Natural killer cell (primary cell): ENCODE measurements at regions not wholly inside any gene's neighbourhood (a gene's known extent, or its start where the extent isn't known, plus 50 kb on each side); places are given as distances from the start of the nearest gene placed in this dataset.
"Not testable (repeated sequence)": the region's sequence is repeated elsewhere in the genome, so short reads cannot be mapped to it uniquely, and the experiment has no call there.

Experiments
- ATAC-seq, 3 donors: fragments of 150-1000 bp in 2 of 3; fragments of 200-7000 bp in 1 of 3; cut with Tn5 transposase; 1 replicate in 1 of 3; 2 replicates in 2 of 3; pipeline ENCODE4 v1.10.0; 2021; ENCODE audit warnings: mild to moderate bottlenecking in 2 of 3, moderate library complexity in 2 of 3
- DNase-seq, 2 donors: peaks; one replicate each; pipeline versions ENCODE4 v3.0.0 to v3.0.0-alpha.2; 2013 to 2021; ENCODE audit warnings: mixed read lengths in 1 of 2
- H3K27ac ChIP-seq: one replicate; pipeline ENCODE4 v1.5.1; 2013; ENCODE audit warnings: mild to moderate bottlenecking, low read length
- H3K27me3 ChIP-seq: one replicate; pipeline ENCODE4 v1.6.1; 2013; ENCODE audit warnings: low read length; ENCODE audit not compliant: control insufficient read depth, insufficient read depth
- H3K36me3 ChIP-seq: one replicate; pipeline ENCODE4 v1.6.1; 2013; ENCODE audit warnings: low read length; ENCODE audit not compliant: control insufficient read depth, insufficient read depth
- H3K4me1 ChIP-seq: one replicate; pipeline ENCODE4 v1.6.1; 2013; ENCODE audit warnings: low read length; ENCODE audit not compliant: control insufficient read depth, insufficient read depth
- H3K4me3 ChIP-seq: one replicate; pipeline ENCODE4 v1.5.1; 2013; ENCODE audit warnings: low read length
- H3K9me3 ChIP-seq: one replicate; pipeline ENCODE4 v1.6.1; 2013; ENCODE audit warnings: low read length; ENCODE audit not compliant: control insufficient read depth, insufficient read depth
- H3K27ac Mint-ChIP-seq, 2 donors: one replicate each; pipeline ENCODE4 v1.8.0; 2022; ENCODE audit warnings: mild to moderate bottlenecking in 2 of 2, mixed read lengths in 2 of 2, moderate library complexity in 1 of 2
- H3K27me3 Mint-ChIP-seq, 2 donors: one replicate each; pipeline ENCODE4 v1.8.0; 2022; ENCODE audit warnings: low read depth in 2 of 2, mixed read lengths in 2 of 2
- H3K36me3 Mint-ChIP-seq: one replicate; pipeline ENCODE4 v1.8.0; 2022; ENCODE audit warnings: mixed read lengths
- H3K4me1 Mint-ChIP-seq, 2 donors: one replicate each; pipeline ENCODE4 v1.8.0; 2022; ENCODE audit warnings: mixed read lengths in 2 of 2
- H3K4me3 Mint-ChIP-seq: one replicate; pipeline ENCODE4 v1.8.0; 2022; ENCODE audit warnings: mild to moderate bottlenecking, moderate library complexity, mixed read lengths
- H3K9me3 Mint-ChIP-seq, 2 donors: one replicate each; pipeline ENCODE4 v1.8.0; 2022; ENCODE audit warnings: mixed read lengths in 2 of 2
- WGBS: methylation state at CpG from one replicate; pipeline ENCODE4 v1.1.7; 2013; ENCODE audit warnings: missing lambda C conversion rate; ENCODE audit not compliant: insufficient coverage; 5-methylcytosine and 5-hydroxymethylcytosine counted together
- intact Hi-C: fragments of 100-400 bp; cut with micrococcal nuclease; formaldehyde crosslinking; loops from one replicate; pipeline ENCODE4 v1.14.2; 2022
- TF ChIP-seq, protein P1 (sequence below): fragments of 200-600 bp; IDR thresholded peaks from one replicate; pipeline ENCODE4 v1.8.0; 2022; ENCODE audit warnings: antibody characterized with exemption

DNA sequence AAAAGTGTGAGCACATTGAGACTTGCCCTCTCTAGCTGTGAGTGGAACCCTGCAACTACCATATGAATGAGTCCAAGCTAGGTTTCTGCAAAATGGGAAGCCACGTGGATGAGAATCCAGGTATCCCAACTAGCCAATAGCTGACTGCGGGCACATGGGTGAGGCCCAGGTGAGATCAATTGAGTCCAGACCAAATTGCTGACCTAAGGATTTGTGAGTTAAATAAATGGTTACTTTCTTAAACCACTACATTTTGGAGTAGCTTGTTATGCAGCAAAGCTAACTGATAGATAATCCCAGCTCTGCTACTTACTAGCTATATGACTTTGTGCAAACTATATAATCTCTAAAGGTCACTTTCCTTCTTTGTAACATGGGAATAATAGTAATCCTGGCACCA, 150.3 kb upstream of the LCORL start:
- 78% methylated on average over 2 of the region's 2 CpGs for WGBS
- no peak overlapping the region for H3K4me3 Mint-ChIP-seq
- intact Hi-C loops, result no loop called here

DNA sequence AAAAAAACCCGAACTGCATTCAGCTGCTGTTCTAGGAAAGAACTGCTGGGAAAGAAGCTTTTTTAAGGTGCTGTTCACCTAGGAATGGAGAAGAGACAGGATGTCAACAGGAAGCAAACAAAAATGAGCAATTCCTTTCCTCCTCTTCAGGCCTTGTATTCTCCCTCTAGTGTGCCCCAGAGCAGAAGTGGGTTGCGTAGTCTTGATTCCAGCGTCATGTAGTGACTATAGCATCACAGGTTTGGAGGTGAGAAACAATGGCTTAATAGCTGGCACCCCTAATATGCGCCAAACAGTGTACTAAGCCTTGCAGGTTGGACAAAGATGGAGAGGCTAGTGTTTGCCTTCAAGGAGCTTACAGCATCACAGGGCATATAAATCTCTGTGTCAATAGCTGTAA, 146.3 kb upstream of the LCORL start:
- Histone ChIP-seq H3K27me3 (no peaks in the 10 kb centered on the region), H3K4me3 (no peak overlapping the region), H3K4me1 (no peaks in the 10 kb centered on the region), H3K9me3 (no peaks in the 10 kb centered on the region), H3K36me3 (no peaks in the 10 kb centered on the region), H3K27ac (no peak overlapping the region)
- 90% methylated on average over 4 of the region's 4 CpGs for WGBS
- no peaks in the 10 kb centered on the region for H3K4me1 Mint-ChIP-seq
- H3K4me3 Mint-ChIP-seq, result no peak overlapping the region
- no peaks in the 10 kb centered on the region for H3K36me3 Mint-ChIP-seq
- H3K9me3 Mint-ChIP-seq, result peaks cover 3 to 5% of the 10 kb centered on the region in 2 donors
- intact Hi-C loops, result no loop called here
- H3K27ac Mint-ChIP-seq, result no peak overlapping the region
- TF ChIP-seq, protein P1, sequence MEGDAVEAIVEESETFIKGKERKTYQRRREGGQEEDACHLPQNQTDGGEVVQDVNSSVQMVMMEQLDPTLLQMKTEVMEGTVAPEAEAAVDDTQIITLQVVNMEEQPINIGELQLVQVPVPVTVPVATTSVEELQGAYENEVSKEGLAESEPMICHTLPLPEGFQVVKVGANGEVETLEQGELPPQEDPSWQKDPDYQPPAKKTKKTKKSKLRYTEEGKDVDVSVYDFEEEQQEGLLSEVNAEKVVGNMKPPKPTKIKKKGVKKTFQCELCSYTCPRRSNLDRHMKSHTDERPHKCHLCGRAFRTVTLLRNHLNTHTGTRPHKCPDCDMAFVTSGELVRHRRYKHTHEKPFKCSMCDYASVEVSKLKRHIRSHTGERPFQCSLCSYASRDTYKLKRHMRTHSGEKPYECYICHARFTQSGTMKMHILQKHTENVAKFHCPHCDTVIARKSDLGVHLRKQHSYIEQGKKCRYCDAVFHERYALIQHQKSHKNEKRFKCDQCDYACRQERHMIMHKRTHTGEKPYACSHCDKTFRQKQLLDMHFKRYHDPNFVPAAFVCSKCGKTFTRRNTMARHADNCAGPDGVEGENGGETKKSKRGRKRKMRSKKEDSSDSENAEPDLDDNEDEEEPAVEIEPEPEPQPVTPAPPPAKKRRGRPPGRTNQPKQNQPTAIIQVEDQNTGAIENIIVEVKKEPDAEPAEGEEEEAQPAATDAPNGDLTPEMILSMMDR, result no peak
- H3K27me3 Mint-ChIP-seq, result peaks cover 3 to 7% of the 10 kb centered on the region in 2 donors
- no peak for ATAC-seq
- DNase-seq, result no peak

More for the DNA sequence above, 150.3 kb upstream of the LCORL start:
- Histone ChIP-seq H3K36me3 (no peaks in the 10 kb centered on the region), H3K9me3 (no peaks in the 10 kb centered on the region), H3K27me3 (no peaks in the 10 kb centered on the region), H3K27ac (no peak overlapping the region), H3K4me3 (no peak overlapping the region), H3K4me1 (no peaks in the 10 kb centered on the region)
- Mint-ChIP-seq H3K4me1 (no peaks in the 10 kb centered on the region), H3K27me3 (peaks cover 0 to 7% of the 10 kb centered on the region in 2 donors), H3K27ac (no peak overlapping the region), H3K36me3 (no peaks in the 10 kb centered on the region), H3K9me3 (peaks cover 0 to 3% of the 10 kb centered on the region in 2 donors)
- TF ChIP-seq, protein P1, result no peak
- ATAC-seq (no peak), DNase-seq (no peak)

DNA sequence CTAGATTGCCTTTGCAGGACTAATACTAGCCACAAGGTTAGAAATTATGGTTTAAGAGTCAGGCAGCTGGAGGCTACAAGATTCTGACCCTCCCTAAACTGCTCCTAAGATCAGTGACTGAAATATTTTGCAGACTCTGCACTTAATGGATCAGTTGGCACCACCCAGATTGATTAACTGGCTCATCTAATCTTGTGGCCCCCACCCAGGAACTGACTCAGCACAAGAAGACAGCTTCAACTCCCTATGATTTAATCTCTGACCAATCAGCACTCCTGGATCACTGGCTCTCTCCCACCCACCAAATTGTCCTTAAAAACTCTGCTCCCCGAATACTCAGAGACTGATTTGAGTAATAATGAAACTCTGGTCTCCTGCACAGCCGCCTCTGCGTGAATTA, 145.4 kb upstream of the LCORL start:
- Mint-ChIP-seq H3K4me3 (no peak overlapping the region), H3K36me3 (no peaks in the 10 kb centered on the region), H3K4me1 (no peaks in the 10 kb centered on the region), H3K27ac (no peak overlapping the region), H3K27me3 (peaks cover 3 to 7% of the 10 kb centered on the region in 2 donors), H3K9me3 (peaks cover 3 to 6% of the 10 kb centered on the region in 2 donors)
- H3K4me1 ChIP-seq, result no peaks in the 10 kb centered on the region
- H3K9me3 ChIP-seq, result no peaks in the 10 kb centered on the region
- no peaks in the 10 kb centered on the region for H3K27me3 ChIP-seq
- intact Hi-C loops, result no loop called here
- no peak overlapping the region for H3K4me3 ChIP-seq
- TF ChIP-seq, protein P1, result no peak
- WGBS, result 81% methylated on average over 3 of the region's 3 CpGs
- DNase-seq (no peak), ATAC-seq (no peak)
- no peaks in the 10 kb centered on the region for H3K36me3 ChIP-seq
- no peak overlapping the region for H3K27ac ChIP-seq

DNA sequence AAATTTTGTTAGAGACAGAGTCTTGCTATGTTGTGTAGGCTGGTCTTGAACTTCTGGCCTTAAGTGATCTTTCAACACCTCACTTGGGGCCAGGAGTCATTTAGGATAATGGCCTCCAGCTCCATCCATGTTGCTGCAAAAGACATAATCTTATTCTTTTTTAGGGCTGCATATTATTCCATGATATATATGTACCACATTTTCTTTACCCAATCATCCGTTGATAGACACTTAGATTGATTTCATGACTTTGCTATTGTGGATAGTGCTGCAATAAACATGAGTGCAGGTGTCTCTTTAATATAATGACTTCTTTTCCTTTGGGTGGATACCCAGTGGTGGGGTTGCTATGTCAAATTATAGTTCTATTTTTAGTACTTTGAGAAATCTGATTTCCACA, 140.9 kb upstream of the LCORL start:
- ATAC-seq (no peak), DNase-seq (no peak)
- H3K36me3 Mint-ChIP-seq, result no peaks in the 10 kb centered on the region
- H3K9me3 Mint-ChIP-seq, result peaks cover 3 to 4% of the 10 kb centered on the region in 2 donors
- no CpG with 5 or more reads among the region's 1 CpG for WGBS
- H3K9me3 ChIP-seq, result no peaks in the 10 kb centered on the region
- no peaks in the 10 kb centered on the region for H3K4me1 ChIP-seq
- no peak overlapping the region for H3K4me3 ChIP-seq
- H3K4me1 Mint-ChIP-seq, result no peaks in the 10 kb centered on the region
- no peaks in the 10 kb centered on the region for H3K36me3 ChIP-seq
- H3K27me3 Mint-ChIP-seq, result peaks cover 0 to 3% of the 10 kb centered on the region in 2 donors
- no peak overlapping the region for H3K4me3 Mint-ChIP-seq
- H3K27me3 ChIP-seq, result no peaks in the 10 kb centered on the region
- TF ChIP-seq, protein P1, result no peak
- no peak overlapping the region for H3K27ac Mint-ChIP-seq
- H3K27ac ChIP-seq, result no peak overlapping the region
- intact Hi-C loops, result no loop called here

DNA sequence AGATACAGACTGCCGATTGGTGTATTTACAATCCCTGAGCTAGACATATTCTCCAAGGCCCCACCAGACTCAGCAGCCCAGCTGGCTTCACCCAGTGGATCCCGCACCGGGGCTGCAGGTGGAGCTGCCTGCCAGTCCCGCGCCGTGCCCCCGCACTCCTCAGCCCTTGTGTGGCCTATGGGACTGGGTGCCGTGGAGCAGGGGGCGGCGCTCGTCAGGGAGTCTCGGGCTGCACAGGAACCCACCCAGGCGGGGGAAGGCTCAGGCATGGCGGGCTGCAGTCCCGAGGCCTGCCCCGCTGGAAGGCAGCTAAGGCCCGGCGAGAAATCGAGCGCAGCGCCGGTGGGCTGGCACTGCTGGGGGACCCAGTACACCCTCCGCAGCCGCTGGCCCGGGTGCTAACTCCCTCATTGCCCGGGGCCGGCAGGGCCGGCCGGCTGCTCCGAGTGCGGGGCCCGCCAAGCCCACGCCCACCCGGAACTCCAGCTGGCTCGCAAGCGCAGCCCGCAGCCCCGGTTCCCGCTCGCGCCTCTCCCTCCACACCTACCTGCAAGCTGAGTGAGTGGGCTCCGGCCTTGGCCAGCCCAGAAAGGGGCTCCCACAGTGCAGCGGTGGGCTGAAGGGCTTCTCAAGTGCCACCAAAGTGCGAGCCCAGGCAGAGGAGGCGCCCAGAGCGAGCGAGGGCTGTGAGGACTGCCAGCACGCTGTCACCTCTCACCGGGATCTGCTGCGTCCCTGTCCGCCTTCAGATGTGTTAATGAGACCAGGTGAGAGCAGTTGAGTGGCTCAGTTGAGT, 137.8 kb upstream of the LCORL start:
- H3K27me3 ChIP-seq, H3K4me1 Mint-ChIP-seq, DNase-seq, H3K9me3 ChIP-seq, H3K27ac ChIP-seq, ATAC-seq, H3K4me3 ChIP-seq, H3K27ac Mint-ChIP-seq, H3K27me3 Mint-ChIP-seq, H3K36me3 ChIP-seq, intact Hi-C loops, H3K36me3 Mint-ChIP-seq, H3K4me3 Mint-ChIP-seq, H3K4me1 ChIP-seq, H3K9me3 Mint-ChIP-seq: not testable (repeated sequence)
- 96% methylated on average over 51 of the region's 51 CpGs for WGBS
